GM13976 (cell line): ENCODE measurements at regions not wholly inside any gene's neighbourhood (a gene's known extent, or its start where the extent isn't known, plus 50 kb on each side); places are given as distances from the start of the nearest gene placed in this dataset.

Source experiments
- DNase-seq: peaks from one replicate; pipeline ENCODE4 v3.0.0; 2012; ENCODE audit warnings: low spot score
- in situ Hi-C: fragments of 300-500 bp; cut with MboI; formaldehyde crosslinking; loops from one replicate; pipeline ENCODE4 v1.12.0; 2022; ENCODE audit warnings: low sequenced_read_pairs, mixed read lengths, inconsistent platforms; ENCODE audit not compliant: unreplicated experiment
- TF ChIP-seq, protein P1 (sequence below): IDR thresholded peaks from 2 replicates; pipeline ENCODE4 v1.5.1; 2012; ENCODE audit warnings: borderline replicate concordance, mild to moderate bottlenecking; ENCODE audit not compliant: insufficient read depth; ENCODE audit errors: extremely low read depth, missing control alignments, control extremely low read depth

GRCh38 chr1:29671446-29672356 is 435.4 kb downstream of the PTPRU start:
- in situ Hi-C loops, result no loop called here
- DNase-seq, result no peak

DNA sequence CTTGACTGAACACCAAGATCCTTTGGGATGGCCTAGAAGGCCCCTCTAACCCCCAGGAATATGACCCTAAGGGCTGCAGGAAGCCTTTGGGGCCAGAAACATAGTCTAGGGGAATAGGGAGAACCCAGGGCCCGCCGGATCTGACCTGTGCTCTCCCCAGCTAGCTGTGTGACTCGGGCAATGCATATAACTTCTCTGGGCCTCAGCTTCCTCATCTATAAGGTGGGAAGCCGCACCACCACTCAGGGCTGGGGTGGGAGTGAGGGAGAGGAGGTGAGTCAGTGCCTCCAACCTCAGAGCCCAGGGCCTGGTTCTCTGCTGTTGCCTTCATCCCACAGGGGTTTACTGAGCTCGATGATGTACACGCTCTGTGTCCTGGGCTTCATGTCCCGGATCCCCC is 434.4 kb downstream of the PTPRU start:
- no peak for DNase-seq
- TF ChIP-seq, protein P1, sequence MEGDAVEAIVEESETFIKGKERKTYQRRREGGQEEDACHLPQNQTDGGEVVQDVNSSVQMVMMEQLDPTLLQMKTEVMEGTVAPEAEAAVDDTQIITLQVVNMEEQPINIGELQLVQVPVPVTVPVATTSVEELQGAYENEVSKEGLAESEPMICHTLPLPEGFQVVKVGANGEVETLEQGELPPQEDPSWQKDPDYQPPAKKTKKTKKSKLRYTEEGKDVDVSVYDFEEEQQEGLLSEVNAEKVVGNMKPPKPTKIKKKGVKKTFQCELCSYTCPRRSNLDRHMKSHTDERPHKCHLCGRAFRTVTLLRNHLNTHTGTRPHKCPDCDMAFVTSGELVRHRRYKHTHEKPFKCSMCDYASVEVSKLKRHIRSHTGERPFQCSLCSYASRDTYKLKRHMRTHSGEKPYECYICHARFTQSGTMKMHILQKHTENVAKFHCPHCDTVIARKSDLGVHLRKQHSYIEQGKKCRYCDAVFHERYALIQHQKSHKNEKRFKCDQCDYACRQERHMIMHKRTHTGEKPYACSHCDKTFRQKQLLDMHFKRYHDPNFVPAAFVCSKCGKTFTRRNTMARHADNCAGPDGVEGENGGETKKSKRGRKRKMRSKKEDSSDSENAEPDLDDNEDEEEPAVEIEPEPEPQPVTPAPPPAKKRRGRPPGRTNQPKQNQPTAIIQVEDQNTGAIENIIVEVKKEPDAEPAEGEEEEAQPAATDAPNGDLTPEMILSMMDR, result no peak
- in situ Hi-C loops, result no loop called here

More at GRCh38 chr1:29671446-29672356, 435.4 kb downstream of the PTPRU start:
- TF ChIP-seq, protein P1, result no peak

DNA sequence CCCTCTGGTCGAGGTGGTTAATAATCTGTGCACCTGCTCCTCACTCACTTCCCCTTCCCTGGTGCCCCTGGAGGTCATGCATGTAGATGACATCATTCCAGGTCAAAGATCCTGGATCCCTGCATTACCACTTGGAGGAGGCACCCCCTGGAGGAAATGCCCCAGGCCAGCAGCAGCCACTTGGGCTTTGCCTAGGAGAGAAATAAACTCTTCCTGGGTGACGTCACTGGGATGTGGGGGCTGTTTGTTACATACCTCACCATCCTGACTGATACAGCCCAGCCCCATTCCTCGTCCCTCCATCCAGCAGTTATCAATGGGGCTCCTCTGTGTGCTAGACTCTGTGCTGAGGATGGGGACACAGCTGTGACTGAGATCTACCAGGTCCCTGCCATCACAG is 433.6 kb downstream of the PTPRU start:
- TF ChIP-seq, protein P1, result no peak
- in situ Hi-C loops, result no loop called here
- no peak for DNase-seq

GRCh38 chr1:29669158-29669871 is 433.0 kb downstream of the PTPRU start:
- TF ChIP-seq, protein P1, result no peak
- in situ Hi-C loops, result no loop called here
- DNase-seq, result no peak

DNA sequence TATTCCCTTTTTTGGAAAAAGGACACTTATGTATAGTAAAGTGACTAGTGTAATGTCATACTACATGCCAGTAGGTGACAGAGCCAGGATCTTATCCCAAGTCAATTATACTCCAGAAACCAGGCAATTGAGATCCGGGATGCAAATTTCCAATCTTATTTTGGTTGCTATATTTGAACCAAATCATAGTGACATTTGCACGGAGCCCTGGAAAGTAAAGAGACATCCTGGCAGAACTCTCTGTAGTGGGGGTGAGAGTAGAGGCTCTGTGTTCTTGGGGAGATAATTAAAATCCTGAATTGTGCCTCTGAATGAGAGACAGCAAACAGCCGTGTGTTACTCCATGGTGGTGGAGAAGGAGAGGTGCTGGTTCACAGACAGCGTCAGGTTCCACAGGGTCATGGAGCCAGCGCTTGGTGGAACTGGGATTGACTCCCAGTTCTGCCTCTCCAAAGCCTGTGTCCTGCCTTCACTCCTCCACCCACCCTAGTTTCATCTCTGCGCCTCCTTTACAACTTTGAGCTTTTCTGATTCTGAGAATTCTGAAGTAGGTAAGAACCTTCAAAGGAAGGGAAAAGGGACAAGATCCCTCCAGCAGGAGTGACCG is 432.3 kb downstream of the PTPRU start:
- no peak for DNase-seq
- TF ChIP-seq, protein P1, result no peak
- in situ Hi-C loops, result no loop called here

- no peak for DNase-seq
- in situ Hi-C loops, result no loop called here
- TF ChIP-seq, protein P1, result no peak
Observed at GRCh38 chr1:29667951-29668350, 431.6 kb downstream of the PTPRU start.
